Stimulated activated CD8-positive, alpha-beta memory T cell treated with anti-CD3 and anti-CD28 coated beads, Interleukin-15, amount 100 ng/mL, for 4 hours (primary cell): ENCODE measurements at regions not wholly inside any gene's neighbourhood (a gene's known extent, or its start where the extent isn't known, plus 50 kb on each side); places are given as distances from the start of the nearest gene placed in this dataset.

Experiments
- DNase-seq, 2 donors: peaks; one replicate each; pipeline ENCODE4 v3.0.0-alpha.2; 2020; ENCODE audit warnings: low read depth in 2 of 2

DNA sequence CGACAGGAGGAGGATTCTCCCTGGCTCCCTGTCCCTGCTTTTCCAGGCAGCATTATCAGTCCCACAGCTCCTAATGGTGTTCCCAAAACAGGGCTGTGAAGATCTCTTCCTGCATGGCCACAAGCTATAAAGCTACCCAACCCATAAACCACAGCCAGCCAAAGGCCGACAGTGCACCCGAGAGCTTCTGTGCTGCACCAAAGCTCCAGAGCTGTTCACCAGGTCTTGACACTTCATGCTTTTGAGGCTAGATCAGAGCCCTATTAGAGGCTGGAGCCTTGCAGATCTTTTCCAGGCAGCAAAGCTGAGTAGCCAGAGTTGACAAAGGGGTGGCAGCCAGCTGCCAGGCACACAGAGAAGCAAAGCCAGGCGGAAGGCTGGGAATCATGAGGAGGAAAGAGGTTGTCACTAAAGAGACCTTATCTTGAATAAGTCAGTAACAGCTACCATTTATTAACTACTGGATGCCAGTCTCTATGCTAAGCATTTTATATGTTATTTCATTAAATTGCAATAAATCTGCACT lies 180.4 kb downstream of the KATNAL1 start:
- DNase-seq = no peak

DNA sequence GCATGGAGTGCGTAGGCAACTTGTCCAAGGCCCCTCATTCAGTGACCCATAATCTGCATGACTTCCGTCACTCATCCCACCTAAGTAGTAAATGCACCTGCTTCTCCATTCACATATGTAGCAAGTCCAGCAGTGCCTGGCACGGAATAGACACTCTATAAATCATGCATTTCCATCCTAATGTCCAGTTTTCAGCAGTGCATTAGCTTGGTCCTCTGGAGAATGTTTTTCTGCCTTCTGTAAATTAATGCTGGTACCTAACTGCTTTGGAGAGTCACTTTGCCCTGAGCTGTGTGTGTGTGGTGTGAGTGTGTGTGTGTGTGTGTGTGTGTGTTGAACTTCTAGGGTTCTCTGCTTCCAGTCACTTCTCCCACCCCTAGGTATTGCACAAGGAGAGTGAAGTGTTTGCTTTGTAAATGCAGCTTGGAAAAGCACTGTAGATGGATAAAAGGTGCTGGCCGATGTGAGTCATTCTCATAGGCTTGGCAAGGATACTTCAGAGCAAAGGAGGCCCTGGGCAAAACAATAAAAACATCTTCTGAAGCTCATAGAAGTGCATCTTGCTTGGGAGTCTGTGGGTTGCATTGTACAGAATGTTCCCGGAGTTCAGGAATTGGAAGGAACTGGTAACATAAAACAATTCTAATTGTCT lies 181.8 kb downstream of the KATNAL1 start:
- DNase-seq = no peak

DNA sequence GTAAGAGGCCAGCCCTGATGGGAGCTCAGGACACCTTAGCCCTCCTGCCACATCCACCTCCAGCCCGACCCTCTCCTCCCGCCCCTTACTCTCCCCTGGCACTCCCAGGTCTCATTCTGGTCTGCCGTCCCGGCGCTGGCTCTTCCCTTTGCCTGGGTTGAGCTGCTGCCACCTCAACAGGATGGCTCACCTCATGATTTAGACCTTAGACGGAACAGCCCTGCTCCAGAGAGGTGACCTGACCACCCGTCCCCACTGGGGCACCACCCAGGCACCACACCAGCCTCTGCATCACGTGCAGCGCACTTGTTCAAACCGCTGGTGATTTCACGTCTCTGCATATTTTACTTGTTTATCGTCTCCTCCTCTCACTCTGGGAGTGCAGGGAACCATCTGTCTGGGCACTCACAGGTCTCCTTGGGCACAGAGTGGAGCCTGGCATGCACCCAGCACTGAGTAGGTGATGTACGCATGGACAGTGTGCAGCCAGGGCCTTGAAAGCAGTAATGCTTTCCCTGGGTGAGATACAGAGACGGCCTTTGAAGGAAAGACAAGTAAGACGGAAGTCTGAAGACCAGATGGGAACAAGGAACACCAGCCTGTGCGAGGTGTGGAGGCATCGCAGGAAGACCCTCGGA lies 183.1 kb downstream of the KATNAL1 start:
- no peak for DNase-seq

DNA sequence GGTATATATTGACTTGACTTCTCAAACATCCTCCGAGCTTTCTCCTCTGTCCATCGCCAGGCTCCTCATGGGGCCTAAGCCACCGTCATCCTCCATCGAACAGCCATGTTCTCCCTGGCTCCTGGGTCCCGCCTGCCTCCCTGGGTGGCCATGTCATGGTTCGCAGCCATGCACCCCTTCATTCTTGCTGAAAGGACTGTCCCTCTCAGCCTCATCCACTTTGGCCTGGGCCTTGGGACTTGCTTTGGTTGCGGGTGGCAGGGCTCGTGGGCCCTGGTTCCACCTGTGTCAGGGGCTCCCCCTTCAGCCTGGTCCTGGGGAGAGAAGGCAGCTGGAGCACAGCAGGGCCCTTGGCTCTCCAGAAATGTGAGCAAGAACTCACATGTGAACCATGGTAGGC lies 183.8 kb downstream of the KATNAL1 start:
- no peak for DNase-seq

DNA sequence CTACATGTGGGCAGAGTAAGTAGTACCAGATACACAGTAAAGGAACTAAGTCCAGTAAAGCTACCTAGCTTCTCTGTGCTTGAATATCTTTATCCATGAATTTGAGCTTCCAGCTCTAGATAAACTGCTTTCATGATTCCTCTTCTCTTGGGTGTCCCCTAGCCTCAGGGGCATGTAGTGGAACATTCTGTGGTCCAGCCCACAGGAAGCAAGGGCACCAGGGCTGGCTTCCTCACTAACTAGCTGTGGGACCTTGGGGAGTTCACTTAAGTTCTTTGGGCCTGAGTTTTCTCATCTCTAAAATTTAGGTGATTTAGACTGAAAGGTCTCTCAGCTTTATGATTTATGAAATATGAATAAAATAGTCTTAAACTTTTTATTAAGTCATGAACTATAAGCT lies 185.7 kb downstream of the KATNAL1 start:
- no peak for DNase-seq

DNA sequence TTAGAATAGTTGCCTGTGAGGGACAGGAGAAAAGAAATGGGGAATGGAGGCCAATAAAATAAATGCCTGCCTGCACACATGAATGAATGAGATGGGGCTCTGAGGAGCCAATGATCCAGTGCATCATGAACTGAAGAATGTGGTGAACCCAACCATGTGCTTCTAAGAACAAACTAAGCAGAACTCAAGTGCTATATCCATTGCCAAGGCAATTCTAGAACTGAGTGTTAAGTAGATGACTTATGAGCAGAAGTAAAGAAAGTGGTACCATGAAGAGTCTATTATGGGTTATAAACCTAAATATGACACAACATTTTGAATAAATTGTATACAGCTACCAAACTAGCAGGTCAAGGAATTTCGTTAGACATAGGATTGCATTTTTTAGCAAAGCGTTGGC lies 186.1 kb downstream of the KATNAL1 start:
- DNase-seq = no peak

DNA sequence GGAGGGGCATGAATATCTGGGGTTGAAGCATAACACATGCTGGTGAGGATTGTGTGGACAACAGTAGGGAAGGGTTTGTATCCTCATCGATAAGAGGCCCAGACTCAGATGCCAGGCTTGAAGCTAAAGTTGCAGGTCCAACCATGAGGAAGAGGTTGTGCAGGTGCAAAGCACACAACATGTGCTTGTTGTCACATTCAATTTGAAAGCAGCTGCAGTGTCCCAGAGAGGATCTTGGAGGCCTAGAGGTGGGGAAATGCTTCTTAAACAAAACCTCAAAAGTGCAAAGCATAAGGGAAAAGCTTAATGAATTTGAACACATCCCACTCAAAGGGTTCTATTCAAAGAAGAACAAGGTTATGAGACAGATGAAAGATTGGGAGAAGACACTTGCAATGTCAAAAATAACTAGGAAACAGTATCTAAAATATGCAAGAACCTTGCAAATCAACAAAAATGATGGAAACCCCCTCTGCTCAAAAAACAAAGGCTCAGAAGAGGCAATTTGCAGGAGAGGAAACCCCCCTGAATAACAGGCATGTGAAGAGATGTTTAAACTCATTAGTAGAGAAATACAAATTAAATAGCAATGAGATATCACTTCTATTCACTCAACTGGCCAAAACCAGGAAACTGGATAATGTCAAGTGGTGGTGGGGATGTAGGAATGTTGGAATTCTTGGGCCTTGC lies 187.1 kb downstream of the KATNAL1 start:
- no peak for DNase-seq

DNA sequence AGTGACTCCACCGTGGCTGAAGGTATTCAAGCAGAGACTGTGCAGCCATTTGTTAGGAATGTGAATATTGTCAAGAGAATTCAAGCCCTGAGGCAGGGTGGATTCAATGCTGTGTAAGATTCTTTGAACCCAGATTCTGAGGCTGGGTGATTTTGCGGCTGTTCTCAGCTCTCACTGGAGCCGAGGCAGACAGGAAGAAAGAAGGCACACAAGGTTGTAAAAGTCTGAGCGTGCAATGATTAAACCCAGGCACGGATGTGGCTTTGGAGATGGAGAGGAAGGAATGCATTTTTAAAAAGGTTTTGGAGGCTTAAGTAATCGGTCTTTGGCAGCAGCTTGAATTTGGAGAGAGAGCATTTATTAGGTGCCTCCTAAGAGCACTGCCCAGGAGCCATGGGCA lies 187.9 kb downstream of the KATNAL1 start:
- no peak for DNase-seq

DNA sequence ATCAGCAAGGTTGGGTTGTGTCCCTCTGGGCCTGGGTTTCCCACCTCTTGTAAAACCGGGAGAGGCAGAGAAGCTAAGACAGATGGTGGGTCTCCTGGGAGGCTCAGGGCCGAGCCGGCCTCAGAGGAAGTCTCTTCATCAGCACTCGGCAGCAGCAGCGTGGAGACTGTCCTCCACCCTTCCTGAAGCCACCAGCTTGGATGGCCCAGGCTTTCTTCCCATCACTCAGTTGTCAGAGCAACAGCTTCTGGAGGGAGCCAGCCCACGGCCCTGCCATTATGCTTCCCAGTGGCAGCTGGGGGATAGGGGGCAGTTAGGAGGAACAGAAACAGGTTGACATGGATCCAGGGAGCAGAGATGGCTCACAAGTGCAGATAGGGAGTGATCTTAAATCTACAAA lies 191.0 kb downstream of the KATNAL1 start:
- no peak for DNase-seq

DNA sequence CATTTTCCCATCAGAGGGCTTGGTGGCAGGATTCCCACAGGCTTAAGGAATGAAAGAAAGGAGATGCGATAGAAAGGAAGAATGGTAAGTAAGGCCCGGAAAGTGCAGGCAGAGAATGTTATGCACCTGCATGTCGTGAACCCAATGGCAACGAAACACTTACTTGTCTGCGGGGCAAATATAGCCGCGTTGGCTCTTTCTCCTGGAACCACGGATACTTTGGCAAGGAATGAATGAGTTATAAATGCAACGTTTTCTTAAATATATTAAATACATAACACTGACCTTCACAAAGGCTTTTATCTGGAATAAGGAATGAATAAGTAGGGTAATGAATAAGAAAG lies 192.1 kb downstream of the KATNAL1 start:
- DNase-seq = no peak

DNA sequence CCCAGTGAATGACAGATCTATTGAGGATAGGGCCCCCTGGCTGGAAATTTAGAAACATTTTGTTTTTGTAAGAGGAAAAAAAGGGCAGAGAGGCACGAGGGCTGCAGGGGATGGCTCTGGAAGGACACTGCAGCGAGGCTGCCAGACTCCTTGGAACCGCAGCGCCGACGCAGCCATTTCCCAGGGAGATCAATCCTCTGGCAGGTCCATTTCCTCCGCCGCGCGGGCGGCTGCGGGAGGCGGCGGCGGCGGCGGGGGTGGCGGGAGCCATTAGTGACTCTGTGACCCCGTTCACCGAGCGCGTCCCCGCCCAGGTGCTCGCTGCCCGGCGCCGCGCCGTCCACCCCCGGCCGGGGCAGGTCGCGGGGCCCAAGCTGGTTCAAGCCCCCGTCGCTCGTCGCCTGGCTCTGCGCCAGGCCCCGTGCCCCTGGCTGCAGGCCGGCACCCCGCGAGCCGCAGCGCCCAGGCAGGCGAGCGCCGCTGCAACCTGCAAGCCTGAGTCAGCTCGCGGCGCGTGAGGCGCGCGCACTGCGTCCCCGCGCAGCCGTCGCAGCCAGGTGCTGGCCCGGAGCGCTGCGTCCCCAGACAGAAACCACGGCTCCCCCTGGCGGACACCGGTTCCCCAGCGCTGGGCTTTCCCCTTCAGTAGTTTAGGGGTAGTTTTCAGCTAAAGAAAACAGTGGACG lies 192.6 kb downstream of the KATNAL1 start:
- DNase-seq = peak; percentile 81 to 86

DNA sequence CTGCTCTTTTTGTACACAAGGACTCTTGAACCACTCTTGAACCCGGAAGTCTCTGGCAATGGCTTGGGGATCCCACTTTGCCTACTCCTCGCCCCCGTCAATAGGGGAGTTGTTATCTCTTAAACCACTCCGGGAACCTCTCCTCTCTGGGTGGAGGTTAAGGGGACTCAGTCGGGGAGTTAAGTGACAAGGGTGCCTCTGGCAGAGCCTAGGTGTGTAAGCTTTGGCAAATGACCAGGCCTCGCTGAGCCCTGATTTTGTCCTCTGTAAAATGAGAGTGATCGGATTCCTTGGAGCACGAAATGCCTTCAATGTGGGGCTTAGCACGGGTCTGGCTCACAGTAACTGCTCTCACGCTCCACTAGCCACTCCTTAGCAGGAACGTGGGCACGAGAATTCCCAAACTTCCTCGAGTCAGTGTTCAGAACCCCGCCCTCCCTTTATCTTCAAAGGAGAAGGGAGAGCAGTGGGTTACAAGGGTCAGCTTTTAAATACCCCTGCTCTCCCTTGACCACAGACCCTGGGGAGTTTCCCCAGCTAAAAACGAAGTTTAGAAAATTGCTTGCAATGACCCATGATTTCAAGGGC lies 193.3 kb downstream of the KATNAL1 start:
- DNase-seq = no peak

DNA sequence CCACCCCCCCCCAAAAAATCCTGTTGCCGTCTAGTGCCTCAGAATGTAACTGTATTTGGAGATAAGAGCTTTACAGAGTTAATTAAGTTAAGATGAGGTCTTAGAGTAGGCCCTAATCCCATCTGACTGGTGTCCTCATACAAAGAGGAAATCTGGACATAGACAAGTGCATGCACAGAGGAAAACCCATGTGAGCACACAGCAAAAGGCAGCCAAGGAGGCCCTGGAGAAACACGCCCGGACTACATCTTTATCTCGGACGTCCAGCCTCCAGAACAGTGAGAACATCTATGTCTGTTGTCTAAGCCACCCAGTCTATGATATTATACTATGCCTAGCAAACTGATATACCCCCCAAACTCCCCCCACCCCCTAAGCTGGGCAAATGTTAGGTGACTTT lies 193.8 kb downstream of the KATNAL1 start:
- no peak for DNase-seq

DNA sequence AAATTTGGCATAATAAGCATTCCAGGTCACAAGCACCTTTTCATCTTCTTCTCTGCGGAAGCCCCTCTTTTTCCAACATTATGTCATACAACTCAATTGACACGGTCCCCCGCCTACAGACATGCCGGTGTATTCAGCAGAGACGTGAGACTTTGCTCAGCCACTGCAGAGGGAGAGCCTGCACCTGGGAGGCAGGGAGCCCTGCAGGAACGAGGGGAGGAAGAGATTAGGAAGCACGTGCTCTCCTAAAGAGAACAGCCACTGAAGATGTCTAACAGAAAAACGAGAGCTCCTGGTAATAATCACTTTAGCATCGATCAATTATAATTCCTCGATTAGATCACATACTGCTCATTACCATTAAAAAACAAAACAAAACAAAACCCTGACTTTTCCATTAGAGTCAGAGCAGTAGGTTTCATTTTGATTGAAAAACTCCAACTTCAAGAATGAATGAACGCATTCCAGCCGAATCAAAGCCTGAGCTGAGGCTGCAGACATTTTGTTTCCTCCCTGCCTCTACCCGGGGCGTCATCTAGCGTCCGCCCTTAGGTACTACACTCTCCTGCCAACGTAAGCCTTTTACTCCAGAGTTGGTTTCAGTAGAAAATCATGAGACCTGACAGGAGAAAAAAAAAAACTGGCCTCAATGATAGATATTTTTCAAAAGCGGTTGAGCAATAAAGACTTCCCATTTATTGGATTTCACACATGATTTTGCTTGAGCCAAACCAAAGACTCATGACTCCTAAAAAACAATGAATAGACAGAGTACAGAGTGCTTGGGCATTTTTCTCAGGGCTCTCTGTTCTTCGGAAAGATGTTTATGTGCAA lies 194.5 kb downstream of the KATNAL1 start:
- peak; percentile 42 to 50 for DNase-seq

DNA sequence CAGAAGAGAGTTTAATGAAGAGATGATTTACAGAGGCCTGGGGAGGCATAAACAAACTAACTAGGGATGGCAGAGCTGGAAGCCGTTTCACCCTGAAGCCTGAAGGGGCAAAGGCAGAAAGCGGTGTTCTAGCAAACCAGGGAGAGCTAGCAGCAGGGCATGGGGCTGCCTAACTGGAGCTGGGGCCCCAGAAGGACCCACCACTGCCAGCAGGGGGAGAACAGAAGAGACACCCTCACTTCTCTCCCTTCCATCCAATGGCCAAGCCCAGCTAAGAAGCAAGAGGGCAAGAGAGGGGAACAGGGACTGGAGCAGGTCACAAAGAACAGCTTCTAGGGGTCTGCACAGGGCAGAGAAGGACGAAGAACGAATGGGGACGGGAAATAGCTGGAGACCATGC lies 195.5 kb downstream of the KATNAL1 start:
- no peak for DNase-seq

DNA sequence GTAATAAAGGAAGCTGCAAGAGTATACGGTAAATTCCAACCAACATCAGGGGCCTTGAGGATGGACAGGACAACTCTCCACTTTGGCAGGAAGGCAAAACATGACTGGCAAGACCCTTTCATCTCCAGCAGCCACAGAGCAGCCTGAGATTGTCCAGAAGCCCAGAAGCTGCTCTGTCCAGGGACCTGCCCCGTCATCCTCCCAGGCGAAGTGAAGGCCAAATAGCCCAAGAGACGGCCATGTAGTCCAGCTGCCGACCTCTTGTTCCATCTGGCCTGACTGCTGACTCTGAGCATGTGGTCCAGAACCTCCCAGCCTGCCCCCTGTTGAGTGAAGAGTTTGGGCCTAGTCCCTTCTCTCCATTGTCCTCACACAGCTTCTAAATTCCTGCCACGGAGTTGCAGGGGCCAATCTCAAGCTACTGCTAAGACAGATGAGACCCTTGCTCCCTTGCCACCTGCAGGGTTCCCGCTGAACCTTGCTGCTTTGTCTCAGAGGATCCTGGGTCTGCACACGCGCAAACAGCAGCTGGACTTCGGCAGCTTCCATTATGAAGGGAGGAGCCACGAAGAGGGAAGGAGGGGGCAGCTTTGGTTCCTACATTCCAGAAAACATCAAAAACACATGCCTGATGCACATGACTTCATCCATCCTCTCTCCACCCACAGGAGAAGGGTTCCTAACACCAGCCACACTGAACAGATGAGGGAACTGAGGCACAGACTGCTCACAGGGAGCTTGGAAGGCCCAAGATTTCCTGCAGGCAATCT lies 196.9 kb downstream of the KATNAL1 start:
- no peak for DNase-seq

DNA sequence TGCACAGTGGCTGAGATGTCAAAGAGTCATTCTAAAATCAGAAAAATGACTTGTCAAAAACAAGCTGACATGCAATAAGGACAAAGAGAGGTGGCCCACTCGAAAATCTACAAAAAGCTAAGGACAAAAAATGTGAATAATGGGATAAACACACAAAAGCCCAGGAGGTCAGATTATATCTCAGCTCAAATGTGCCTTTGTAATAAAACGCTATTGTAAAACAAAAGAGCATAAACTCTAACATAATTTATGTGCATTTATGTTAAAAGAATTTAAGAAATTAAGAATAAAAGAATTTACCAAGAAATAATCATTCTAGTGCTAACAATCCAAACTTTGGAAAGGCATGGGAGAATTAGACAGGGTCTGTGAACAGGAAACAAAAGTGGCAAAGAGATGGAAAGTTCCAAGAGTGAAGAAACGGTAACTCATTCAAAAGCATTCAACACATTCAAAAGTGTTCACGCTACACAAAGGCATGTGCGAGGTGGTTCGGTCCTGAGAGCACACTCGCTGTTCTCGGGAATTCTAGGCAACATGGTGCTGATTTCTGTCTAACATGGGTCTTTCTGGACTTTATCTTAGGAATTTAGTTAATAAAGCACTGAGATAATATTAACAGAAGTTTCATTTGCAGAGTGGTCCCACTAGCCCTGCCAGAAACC lies 197.7 kb downstream of the KATNAL1 start:
- no peak for DNase-seq

DNA sequence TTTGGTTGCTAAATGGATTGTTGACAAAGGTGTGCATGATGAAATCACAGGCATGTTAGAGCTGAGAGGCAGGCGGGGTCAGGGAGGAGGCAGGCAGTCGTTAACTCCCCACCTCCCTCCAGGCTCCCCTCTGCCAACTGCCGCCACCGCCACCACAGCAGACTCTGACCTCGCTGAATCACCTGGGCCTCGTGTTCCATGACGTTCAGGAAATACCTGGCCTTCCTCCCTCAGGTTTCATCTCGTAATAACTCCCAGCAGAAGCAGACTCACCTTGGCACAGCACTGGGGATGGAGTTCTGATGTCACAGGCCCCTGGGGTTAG lies 198.5 kb downstream of the KATNAL1 start:
- DNase-seq = no peak

DNA sequence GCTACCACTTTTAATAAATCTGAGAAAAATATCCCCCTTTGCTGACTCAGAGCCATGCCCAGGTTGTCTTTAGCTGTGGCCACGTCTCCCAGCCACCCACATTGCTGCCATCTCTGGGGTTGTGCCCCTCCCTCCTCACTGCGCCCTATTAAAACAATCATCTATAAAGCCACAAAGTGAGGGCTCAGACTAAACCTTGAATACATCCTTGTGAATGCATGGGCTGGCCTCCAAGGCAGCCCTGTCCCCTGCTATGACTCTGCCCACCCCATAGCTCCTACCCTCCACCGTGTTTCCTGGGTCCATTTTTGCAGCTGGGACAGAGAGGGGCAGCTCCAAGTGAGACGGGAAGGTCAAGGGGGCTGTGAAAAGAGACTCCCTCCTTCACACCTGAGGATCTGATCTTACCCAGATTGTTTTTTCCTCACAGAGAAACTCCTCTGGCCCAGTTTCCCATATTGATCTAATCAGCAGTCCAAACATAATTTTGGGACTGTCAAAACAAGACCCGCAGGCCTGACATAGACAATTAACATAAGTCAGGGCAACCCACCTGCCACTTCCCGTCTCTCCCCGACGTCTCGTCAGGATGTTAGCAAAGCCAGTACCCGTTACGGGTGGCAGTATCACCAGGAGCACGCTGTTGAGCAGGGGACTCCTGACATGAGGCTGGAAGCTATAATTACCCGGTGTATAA lies 199.0 kb downstream of the KATNAL1 start:
- no peak for DNase-seq
